ENCODE measurements at regions not wholly inside any gene's neighbourhood (a gene's known extent, or its start where the extent isn't known, plus 50 kb on each side); places are given as distances from the start of the nearest gene placed in this dataset.

DNA sequence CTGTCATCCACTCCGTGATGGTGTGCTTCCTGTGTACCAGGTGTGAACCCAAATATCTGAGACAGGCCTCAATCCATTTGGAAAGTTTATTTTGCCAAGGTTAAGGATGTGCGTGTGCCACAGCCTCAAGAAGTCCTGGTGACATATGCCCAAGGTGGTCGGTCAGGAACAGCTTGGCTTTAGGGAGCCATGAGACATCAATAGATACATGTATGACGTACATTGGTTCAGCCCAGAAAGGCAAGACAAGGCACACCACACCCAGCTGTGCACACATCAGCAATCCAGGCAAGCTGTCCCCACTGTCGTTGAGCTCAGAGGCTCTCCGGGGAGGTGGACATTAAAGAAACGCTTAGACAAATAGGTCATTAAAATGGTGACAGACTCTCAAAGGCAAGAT is 56.8 kb upstream of the SHANK2 start:
- DNase-seq = no peak

- no peak for DNase-seq
These were observed 55.7 kb upstream of the SHANK2 start for GRCh38 chr11:71307811-71308645.

DNA sequence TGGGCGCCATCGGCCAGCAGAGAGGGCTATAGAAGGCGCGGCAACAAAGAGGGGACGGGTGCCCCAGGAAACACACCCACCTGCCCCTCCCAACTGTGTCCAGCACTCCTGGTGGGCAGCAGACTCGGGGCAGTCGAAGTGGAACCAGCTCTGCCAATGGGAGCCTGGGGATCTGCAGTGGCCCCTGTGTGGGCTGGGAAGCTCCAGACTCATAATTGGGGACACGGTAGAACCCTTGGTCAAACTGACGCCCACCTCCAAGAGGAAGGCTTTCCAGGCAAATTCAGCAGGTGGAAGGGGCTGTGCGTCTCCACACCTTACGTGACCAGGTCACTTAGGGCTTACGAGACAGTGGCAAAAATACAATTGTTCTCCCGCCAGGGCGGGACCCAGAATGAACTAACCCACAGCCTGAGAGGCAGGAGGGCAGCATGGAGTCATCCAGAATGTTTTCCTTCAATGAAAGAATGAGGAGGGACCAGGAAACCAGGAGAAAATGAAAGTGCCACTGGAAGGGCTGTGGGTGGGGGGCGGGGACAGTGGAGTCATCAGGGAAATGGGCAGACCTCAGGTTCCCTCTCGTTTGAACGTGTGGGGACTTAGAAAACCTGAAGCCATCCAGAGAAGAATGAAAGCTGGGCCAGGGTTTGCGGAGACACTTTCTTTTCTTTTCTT is 53.2 kb upstream of the SHANK2 start:
- DNase-seq = no peak

GRCh38 chr11:71305041-71305440 is 52.7 kb upstream of the SHANK2 start:
- no peak for DNase-seq

GRCh38 chr11:71304491-71304890 is 52.1 kb upstream of the SHANK2 start:
- no peak for DNase-seq

- no peak for DNase-seq
These were observed 51.7 kb upstream of the SHANK2 start for GRCh38 chr11:71304045-71304444.

GRCh38 chr11:71302911-71303310 is 50.5 kb upstream of the SHANK2 start:
- DNase-seq = no peak

DNA sequence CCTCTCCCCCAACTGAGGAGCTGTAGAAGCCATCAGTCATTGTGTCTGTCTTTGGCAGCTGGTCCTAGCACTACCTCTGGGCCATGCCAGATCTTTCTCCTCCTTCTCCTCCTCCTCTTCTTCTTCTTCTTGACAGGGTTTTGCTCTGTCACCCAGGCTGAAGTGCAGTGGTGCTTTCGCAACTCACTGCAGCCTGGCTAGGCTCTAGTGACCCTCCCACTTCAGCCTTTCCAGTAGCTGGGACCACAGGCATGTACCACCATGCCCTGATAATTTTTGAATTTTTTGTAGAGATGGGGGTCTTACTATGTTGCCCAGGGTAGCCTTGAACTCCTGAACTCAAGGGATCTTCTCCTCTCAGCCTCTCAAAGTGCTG is 50.1 kb upstream of the SHANK2 start:
- DNase-seq = no peak
